C1 segment of cervical spinal cord (tissue), 14 donors: ENCODE measurements at regions not wholly inside any gene's neighbourhood (a gene's known extent, or its start where the extent isn't known, plus 50 kb on each side); places are given as distances from the start of the nearest gene placed in this dataset.

ENCODE experiments used
- DNase-seq, 14 donors: peaks; one replicate each; lab custom pipeline; 2025; lab: John Stamatoyannopoulos, UW

GRCh38 chr2:105625632-105626031 lies 119.1 kb upstream of the NCK2 start:
- no peak for DNase-seq

GRCh38 chr2:105621038-105621437 lies 123.7 kb upstream of the NCK2 start:
- DNase-seq: no peak

- no peak for DNase-seq
These were observed 126.4 kb upstream of the NCK2 start for GRCh38 chr2:105618351-105618659.

- no peak for DNase-seq
These were observed 126.9 kb upstream of the NCK2 start for GRCh38 chr2:105617631-105618350.

GRCh38 chr2:105615305-105615704 lies 129.4 kb upstream of the NCK2 start:
- DNase-seq: peak in 1 of 14 donors; percentile 42

- DNase-seq: no peak
These were observed 132.8 kb upstream of the NCK2 start for GRCh38 chr2:105611811-105612424.

GRCh38 chr2:105611333-105611637 lies 133.4 kb upstream of the NCK2 start:
- no peak for DNase-seq

GRCh38 chr2:105610576-105611332 lies 134.0 kb upstream of the NCK2 start:
- DNase-seq: peak in 2 of 14 donors; percentile 24 to 99

GRCh38 chr2:105609746-105610402 lies 134.8 kb upstream of the NCK2 start:
- peak in 1 of 14 donors; percentile 60 for DNase-seq

- DNase-seq: no peak
These were observed 136.7 kb upstream of the NCK2 start for GRCh38 chr2:105607920-105608504.

GRCh38 chr2:105606081-105606480 lies 138.6 kb upstream of the NCK2 start:
- DNase-seq: no peak

GRCh38 chr2:105604938-105605337 lies 139.8 kb upstream of the NCK2 start:
- peak in 8 of 14 donors; percentile 9 to 95 (median 34) for DNase-seq

- DNase-seq: no peak
These were observed 143.5 kb upstream of the NCK2 start for GRCh38 chr2:105600949-105601794.

- DNase-seq: no peak
These were observed 144.1 kb upstream of the NCK2 start for GRCh38 chr2:105600602-105600948.

GRCh38 chr2:105600037-105600442 lies 144.7 kb upstream of the NCK2 start:
- DNase-seq: no peak

GRCh38 chr2:105598829-105599698 lies 145.6 kb upstream of the NCK2 start:
- DNase-seq: no peak

- DNase-seq: peak in 1 of 14 donors; percentile 82
These were observed 146.6 kb upstream of the NCK2 start for GRCh38 chr2:105597806-105598803.

- peak in 1 of 14 donors; percentile 82 for DNase-seq
These were observed 147.5 kb upstream of the NCK2 start for GRCh38 chr2:105597011-105597805.
